SJCRH30 (cell line): ENCODE measurements at regions not wholly inside any gene's neighbourhood (a gene's known extent, or its start where the extent isn't known, plus 50 kb on each side); places are given as distances from the start of the nearest gene placed in this dataset.
"Not testable (repeated sequence)": the region's sequence is repeated elsewhere in the genome, so short reads cannot be mapped to it uniquely, and the experiment has no call there.

Experiments used
- DNase-seq, 2 experiments: peaks; one replicate each; pipeline ENCODE4 v3.0.0-alpha.2; 2015 to 2020
- H3K27ac ChIP-seq: fragments of 250-450 bp; sonication (Bioruptor Pico); 2 replicates; pipeline ENCODE4 v1.5.1; 2020; ENCODE audit warnings: mild to moderate bottlenecking, moderate library complexity
- H3K27me3 ChIP-seq: fragments of 250-450 bp; sonication (Bioruptor Pico); 2 replicates; pipeline ENCODE4 v1.5.1; 2020; ENCODE audit warnings: mild to moderate bottlenecking, moderate library complexity
- H3K36me3 ChIP-seq: fragments of 250-450 bp; sonication (Bioruptor Pico); 2 replicates; pipeline ENCODE4 v1.5.1; 2020; ENCODE audit warnings: mild to moderate bottlenecking, moderate library complexity
- H3K4me1 ChIP-seq: fragments of 250-450 bp; sonication (Bioruptor Pico); 2 replicates; pipeline ENCODE4 v1.5.1; 2020; ENCODE audit warnings: mild to moderate bottlenecking, moderate library complexity
- H3K4me3 ChIP-seq: fragments of 250-450 bp; sonication (Bioruptor Pico); 2 replicates; pipeline ENCODE4 v1.5.1; 2020; ENCODE audit warnings: mild to moderate bottlenecking, moderate library complexity
- H3K9me3 ChIP-seq: fragments of 250-450 bp; sonication (Bioruptor Pico); replicated peaks from 2 replicates; pipeline ENCODE4 v1.5.1; 2020; ENCODE audit warnings: mild to moderate bottlenecking, moderate library complexity

DNA sequence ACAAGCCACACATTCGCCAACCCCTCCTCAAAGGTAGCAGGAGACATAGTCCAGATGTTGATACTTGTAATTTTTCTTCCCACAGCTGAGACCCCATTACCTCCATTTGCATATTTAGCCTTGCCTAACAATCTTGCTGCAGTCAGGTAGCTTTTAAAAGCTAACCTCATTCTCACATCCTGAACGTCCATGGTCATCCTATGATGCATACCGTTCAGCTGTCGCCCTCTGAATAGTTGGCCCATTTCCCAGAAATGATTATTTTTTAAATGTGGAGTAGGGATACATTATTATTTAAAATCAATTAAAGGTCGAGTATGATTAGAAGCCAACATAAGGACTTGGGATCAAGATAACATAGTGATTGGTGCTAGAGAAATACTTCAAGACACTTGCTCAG is 165.0 kb downstream of the MEX3B start:
- Histone ChIP-seq H3K9me3 (peaks cover 3% of the 10 kb centered on the region; the same call in 1 of the 2 replicates), H3K27me3 (no peaks in the 10 kb centered on the region), H3K27ac (no peak overlapping the region), H3K4me1 (peaks cover 15% of the 10 kb centered on the region), H3K4me3 (no peak overlapping the region), H3K36me3 (no peaks in the 10 kb centered on the region)
- peak in 1 of 2 experiments; percentile 25 for DNase-seq

DNA sequence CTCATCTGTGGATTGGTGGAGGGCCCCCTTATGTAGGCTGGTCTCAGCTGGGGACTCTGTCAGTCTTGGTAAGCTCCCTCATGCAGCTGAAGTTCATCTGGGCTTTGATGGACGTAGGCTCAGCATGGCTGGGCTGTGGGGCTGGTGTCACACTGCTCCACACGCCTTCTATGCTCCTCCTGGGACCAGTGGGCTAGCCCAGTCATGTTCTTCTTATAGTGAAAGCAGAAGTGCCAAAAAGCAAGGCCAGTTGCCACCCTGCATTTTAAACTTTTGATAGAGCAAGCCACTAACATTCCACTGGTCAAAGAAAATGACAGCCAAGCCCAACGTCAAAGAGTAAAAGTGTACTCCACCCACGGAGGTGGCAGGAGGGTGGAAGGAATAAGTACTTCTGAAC is 165.5 kb downstream of the MEX3B start:
- Histone ChIP-seq H3K9me3 (peaks cover 3% of the 10 kb centered on the region; the same call in 1 of the 2 replicates), H3K27ac (no peak overlapping the region), H3K4me1 (peaks cover 15% of the 10 kb centered on the region), H3K4me3 (no peak overlapping the region), H3K27me3 (no peaks in the 10 kb centered on the region), H3K36me3 (no peaks in the 10 kb centered on the region)
- DNase-seq = no peak

DNA sequence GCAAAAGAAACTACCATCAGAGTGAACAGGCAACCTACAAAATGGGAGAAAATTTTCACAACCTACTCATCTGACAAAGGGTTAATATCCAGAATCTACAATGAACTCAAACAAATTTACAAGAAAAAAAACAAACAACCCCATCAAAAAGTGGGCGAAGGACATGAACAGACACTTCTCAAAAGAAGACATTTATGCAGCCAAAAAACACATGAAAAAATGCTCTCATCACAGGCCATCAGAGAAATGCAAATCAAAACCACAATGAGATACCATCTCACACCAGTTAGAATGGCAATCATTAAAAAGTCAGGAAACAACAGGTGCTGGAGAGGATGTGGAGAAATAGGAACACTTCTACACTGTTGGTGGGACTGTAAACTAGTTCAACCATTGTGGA is 170.1 kb downstream of the MEX3B start:
- DNase-seq = not testable (repeated sequence)

DNA sequence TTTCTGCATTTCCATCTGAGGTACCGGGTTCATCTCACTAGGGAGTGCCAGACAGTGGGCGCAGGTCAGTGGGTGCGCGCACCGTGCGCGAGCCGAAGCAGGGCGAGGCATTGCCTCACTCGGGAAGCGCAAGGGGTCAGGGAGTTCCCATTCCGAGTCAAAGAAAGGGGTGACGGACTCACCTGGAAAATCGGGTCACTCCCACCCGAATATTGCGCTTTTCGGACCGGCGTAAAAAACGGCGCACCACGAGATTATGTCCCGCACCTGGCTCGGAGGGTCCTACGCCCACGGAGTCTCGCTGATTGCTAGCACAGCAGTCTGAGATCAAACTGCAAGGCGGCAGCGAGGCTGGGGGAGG is 175.1 kb downstream of the MEX3B start:
- H3K36me3 ChIP-seq, H3K27ac ChIP-seq, H3K27me3 ChIP-seq, DNase-seq, H3K4me3 ChIP-seq, H3K4me1 ChIP-seq, H3K9me3 ChIP-seq: not testable (repeated sequence)

More for the DNA sequence above, 170.1 kb downstream of the MEX3B start:
- H3K36me3 ChIP-seq, H3K4me3 ChIP-seq, H3K27me3 ChIP-seq, H3K27ac ChIP-seq, H3K9me3 ChIP-seq: not testable (repeated sequence)
- peaks cover 11% of the 10 kb centered on the region for H3K4me1 ChIP-seq

- not testable (repeated sequence) for H3K4me1 ChIP-seq, DNase-seq, H3K36me3 ChIP-seq, H3K4me3 ChIP-seq, H3K27ac ChIP-seq, H3K27me3 ChIP-seq, H3K9me3 ChIP-seq
Observed at GRCh38 chr15:81870062-81870745, 175.6 kb downstream of the MEX3B start.

GRCh38 chr15:81869161-81869954 is 176.5 kb downstream of the MEX3B start:
- H3K9me3 ChIP-seq = 0 out of 2 replicates have a peak, but pooled peaks cover 3% of the 10 kb centered on the region
- H3K27me3 ChIP-seq = no peaks in the 10 kb centered on the region
- no peak overlapping the region for H3K27ac ChIP-seq
- no peaks in the 10 kb centered on the region for H3K36me3 ChIP-seq
- no peak for DNase-seq
- H3K4me3 ChIP-seq = no peak overlapping the region
- H3K4me1 ChIP-seq = no peaks in the 10 kb centered on the region

- H3K36me3 ChIP-seq = no peaks in the 10 kb centered on the region
- no peaks in the 10 kb centered on the region for H3K4me1 ChIP-seq
- H3K27me3 ChIP-seq = no peaks in the 10 kb centered on the region
- no peak overlapping the region for H3K4me3 ChIP-seq
- no peak for DNase-seq
- H3K27ac ChIP-seq = no peak overlapping the region
- H3K9me3 ChIP-seq = 0 out of 2 replicates have a peak, but pooled peaks cover 3% of the 10 kb centered on the region
Observed at GRCh38 chr15:81865850-81866537, 179.8 kb downstream of the MEX3B start.

DNA sequence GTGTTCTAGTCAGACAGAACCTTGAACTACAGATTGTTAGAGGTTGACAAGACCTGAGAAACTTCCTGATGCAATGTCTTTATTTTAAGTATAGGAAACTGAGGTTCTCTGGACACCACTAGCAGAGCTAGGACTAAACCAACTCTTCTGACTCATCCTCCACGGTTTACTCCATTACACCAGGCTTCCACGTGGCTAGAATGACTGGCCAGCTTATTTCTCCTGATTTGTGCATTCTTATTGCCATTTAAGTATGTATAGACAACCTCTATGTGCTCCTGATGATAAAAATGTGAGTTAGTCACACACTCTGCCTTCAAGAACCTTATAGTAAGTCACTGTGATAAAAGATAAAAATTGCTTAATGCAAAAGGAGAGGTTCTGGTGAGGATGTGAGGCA is 182.7 kb downstream of the MEX3B start:
- H3K27ac ChIP-seq = no peak overlapping the region
- H3K4me3 ChIP-seq = no peak overlapping the region
- no peaks in the 10 kb centered on the region for H3K27me3 ChIP-seq
- H3K36me3 ChIP-seq = no peaks in the 10 kb centered on the region
- H3K4me1 ChIP-seq = peaks cover 24% of the 10 kb centered on the region
- no peaks in the 10 kb centered on the region for H3K9me3 ChIP-seq
- DNase-seq = no peak

DNA sequence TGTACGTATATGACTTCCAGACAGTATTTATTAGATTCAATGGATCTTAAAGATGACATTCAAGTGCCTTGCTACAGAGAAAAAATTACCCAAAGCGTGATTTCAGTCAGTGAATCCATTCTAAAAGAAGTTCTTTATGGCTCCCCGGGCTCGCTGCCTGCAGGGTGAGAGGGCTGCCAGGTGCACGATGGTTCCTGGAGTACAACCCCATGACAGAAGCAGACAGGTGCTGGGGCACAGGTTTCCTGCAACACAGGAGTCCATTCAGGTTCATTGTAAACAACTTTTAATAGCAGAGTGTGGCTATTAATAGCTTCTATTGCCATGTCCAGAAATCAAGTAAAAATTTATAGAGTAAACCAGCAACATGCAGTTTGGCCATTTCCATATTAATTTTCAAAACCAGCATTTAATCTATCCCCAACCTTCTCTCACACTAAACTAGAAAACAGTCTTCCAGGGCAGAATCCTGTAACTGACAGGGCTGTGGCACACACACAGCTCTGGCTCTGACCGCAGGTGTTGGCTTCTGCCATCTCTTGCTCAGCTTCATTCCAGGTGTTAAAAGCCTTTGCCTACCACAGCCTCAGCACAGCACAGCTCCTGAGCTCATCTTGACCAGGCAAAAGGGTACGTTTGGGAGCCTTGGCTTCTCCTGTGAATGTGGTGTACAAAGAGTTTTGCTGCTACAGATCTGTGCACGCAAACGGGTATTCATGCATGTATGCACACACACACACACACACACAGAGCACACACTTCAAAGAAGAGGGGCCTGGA is 185.9 kb downstream of the MEX3B start:
- Histone ChIP-seq H3K4me3 (no peak overlapping the region), H3K27ac (peak overlapping the region; percentile 60), H3K36me3 (no peaks in the 10 kb centered on the region), H3K4me1 (peaks cover 28% of the 10 kb centered on the region), H3K27me3 (no peaks in the 10 kb centered on the region), H3K9me3 (0 out of 2 replicates have a peak, but pooled peaks cover 3% of the 10 kb centered on the region)
- peak; percentile 79 to 88 for DNase-seq

- Histone ChIP-seq H3K27me3 (no peaks in the 10 kb centered on the region), H3K36me3 (no peaks in the 10 kb centered on the region), H3K4me3 (no peak overlapping the region), H3K27ac (peak overlapping the region; percentile 60), H3K4me1 (peaks cover 28% of the 10 kb centered on the region), H3K9me3 (0 out of 2 replicates have a peak, but pooled peaks cover 3% of the 10 kb centered on the region)
- DNase-seq = peak; percentile 12 to 60
Observed at GRCh38 chr15:81858586-81858985, 187.2 kb downstream of the MEX3B start.

GRCh38 chr15:81858136-81858535 is 187.7 kb downstream of the MEX3B start:
- Histone ChIP-seq H3K9me3 (0 out of 2 replicates have a peak, but pooled peaks cover 3% of the 10 kb centered on the region), H3K4me1 (peaks cover 28% of the 10 kb centered on the region), H3K27me3 (no peaks in the 10 kb centered on the region), H3K27ac (peak overlapping the region; percentile 60), H3K36me3 (no peaks in the 10 kb centered on the region), H3K4me3 (no peak overlapping the region)
- DNase-seq = no peak

GRCh38 chr15:81856634-81857026 is 189.2 kb downstream of the MEX3B start:
- no peaks in the 10 kb centered on the region for H3K36me3 ChIP-seq
- H3K27ac ChIP-seq = no peak overlapping the region
- no peaks in the 10 kb centered on the region for H3K27me3 ChIP-seq
- no peak overlapping the region for H3K4me3 ChIP-seq
- no peak for DNase-seq
- H3K9me3 ChIP-seq = 0 out of 2 replicates have a peak, but pooled peaks cover 3% of the 10 kb centered on the region
- H3K4me1 ChIP-seq = peaks cover 28% of the 10 kb centered on the region

DNA sequence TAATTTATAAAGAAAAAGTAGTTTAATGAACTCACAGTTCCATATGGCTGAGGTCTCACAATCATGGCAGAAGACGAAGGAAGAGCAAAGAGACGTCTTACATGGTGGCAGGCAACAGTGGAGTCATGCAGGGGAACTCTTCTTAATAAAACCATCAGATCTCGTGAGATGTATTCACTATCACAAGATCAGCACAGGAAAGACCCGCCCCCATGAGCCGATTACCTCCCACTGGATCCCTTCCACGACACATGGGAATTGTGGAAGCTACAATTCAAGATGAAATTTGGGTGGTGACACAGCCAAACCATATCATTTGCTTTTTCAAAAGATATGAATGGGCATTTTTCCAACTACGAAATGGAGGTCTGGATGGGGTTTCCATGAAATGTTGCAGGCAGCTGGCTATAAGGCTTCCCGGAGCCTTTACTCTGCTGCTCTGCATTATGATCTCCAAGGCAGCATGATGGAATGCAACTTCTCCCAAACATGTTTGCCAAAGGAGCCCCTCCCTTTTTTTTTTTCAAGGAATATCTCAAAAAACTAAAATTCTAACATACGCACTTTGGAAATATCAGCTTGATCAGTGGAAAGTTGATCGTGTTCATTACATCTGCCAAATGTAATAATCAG is 189.7 kb downstream of the MEX3B start:
- H3K27ac ChIP-seq = no peak overlapping the region
- DNase-seq = no peak
- H3K36me3 ChIP-seq = no peaks in the 10 kb centered on the region
- H3K27me3 ChIP-seq = no peaks in the 10 kb centered on the region
- no peak overlapping the region for H3K4me3 ChIP-seq
- H3K4me1 ChIP-seq = peaks cover 28% of the 10 kb centered on the region
- 0 out of 2 replicates have a peak, but pooled peaks cover 3% of the 10 kb centered on the region for H3K9me3 ChIP-seq

DNA sequence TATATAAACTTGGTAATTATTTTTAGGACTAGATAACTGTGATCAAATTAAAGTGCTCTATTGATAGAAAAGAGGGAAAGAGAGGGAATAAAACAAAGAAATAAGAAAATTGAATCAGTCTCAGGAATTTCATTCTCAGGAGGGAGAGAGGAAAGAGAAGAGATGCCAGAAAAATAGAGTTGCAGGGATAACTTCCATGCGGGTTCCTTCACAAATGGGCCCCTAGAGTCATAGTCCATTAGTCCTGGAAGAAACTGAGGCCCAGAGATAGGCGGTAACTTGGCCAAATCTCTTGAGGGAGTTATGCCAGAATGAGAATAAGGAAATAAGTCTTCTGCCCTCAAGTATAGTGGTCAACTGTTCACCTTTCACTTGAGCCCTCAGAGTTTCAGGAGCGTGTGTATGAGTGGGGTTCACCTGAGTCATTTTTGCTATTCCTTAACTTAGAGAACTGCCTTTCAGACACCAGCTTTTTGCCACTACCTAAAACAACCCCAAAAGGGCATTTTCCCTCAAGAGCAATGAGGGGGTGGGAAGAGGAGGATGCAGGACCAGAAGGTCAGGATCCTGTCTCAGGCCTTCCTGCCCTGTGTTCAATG is 192.6 kb downstream of the MEX3B start:
- H3K4me1 ChIP-seq = peaks cover 4% of the 10 kb centered on the region
- DNase-seq = no peak
- H3K9me3 ChIP-seq = 0 out of 2 replicates have a peak, but pooled peaks cover 3% of the 10 kb centered on the region
- no peak overlapping the region for H3K4me3 ChIP-seq
- H3K27me3 ChIP-seq = no peaks in the 10 kb centered on the region
- no peak overlapping the region for H3K27ac ChIP-seq
- H3K36me3 ChIP-seq = no peaks in the 10 kb centered on the region
